ENCODE measurements at regions not wholly inside any gene's neighbourhood (a gene's known extent, or its start where the extent isn't known, plus 50 kb on each side); places are given as distances from the start of the nearest gene placed in this dataset.
"Not testable (repeated sequence)": the region's sequence is repeated elsewhere in the genome, so short reads cannot be mapped to it uniquely, and the experiment has no call there.

DNA sequence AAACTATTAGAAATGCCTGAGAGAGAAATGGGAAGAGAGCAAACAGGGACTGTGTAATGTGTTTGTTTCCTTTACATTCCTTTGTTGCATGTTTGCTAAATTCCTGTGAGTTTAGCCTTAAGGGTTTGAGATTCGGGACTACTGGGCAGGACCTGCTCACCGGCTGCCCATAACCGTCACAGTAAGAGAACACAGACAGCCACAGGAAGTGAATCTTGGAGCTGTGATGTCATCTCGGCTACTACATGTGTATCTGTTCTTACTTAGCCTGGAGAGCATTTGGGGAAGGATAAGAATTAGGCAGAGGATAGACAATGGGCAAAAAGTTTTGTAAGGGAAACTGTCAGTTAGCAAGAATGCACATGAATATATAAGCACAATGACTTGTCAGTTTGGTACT, 485.1 kb upstream of the KLF6 start:
- no peak overlapping the region for H3K27ac ChIP-seq

DNA sequence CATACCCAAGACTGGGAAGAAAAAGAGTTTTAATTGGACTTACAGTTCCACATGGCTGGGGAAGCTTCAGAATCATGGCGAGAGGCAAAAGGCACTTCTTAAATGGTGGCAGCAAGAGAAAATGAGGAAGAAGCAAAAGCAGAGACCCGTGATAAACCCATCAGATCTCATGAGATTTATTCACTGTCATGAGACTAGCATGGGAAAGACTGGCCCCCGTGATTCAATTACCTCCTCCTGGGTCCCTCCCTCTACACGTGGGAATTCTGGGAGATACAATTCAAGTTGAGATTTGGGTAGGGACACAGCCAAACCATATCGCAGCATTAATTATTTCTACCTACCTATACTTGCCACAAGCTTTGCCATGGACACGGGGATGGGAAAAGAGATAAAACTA, 483.5 kb upstream of the KLF6 start:
- H3K27ac ChIP-seq, result not testable (repeated sequence)

More for the DNA sequence above, 485.1 kb upstream of the KLF6 start:
- TF ChIP-seq, protein P1, sequence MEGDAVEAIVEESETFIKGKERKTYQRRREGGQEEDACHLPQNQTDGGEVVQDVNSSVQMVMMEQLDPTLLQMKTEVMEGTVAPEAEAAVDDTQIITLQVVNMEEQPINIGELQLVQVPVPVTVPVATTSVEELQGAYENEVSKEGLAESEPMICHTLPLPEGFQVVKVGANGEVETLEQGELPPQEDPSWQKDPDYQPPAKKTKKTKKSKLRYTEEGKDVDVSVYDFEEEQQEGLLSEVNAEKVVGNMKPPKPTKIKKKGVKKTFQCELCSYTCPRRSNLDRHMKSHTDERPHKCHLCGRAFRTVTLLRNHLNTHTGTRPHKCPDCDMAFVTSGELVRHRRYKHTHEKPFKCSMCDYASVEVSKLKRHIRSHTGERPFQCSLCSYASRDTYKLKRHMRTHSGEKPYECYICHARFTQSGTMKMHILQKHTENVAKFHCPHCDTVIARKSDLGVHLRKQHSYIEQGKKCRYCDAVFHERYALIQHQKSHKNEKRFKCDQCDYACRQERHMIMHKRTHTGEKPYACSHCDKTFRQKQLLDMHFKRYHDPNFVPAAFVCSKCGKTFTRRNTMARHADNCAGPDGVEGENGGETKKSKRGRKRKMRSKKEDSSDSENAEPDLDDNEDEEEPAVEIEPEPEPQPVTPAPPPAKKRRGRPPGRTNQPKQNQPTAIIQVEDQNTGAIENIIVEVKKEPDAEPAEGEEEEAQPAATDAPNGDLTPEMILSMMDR (conservative IDR thresholded peaks at IDR 0.05), result no peak

DNA sequence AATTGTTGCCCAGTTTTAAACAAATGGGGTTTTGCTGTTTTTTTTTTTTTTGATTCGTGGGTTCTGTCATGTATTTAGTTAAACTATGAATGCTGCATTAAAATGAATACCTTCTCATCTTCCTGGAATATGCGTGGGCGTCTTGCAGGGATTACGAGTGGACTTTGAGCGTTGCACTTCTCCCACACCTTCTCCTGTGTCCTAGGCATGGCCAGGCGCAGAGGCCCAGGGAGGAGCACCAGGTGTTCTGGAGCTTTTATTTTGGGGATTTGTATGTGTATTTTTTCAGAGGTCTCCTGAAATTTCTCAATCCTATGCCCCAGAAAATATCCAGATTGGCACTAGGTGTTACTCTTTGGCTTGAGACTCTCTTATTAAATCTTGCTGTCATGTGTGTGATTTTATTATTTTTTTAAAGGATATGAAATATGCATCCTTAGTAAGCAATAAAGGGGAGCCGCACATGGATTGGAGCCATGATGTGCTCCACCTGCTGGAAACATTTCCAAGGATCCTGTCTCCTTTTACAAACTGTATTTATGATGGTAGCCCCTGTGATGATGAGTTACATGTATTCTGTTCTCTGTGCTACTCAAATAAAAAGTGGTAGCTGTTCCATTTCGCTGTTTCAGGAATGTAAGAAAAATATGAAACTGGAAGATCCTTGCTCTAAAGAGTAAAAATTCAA, 482.2 kb upstream of the KLF6 start:
- TF ChIP-seq, protein P1 (conservative IDR thresholded peaks at IDR 0.05), result peak; percentile 55
- no peak overlapping the region for H3K27ac ChIP-seq

DNA sequence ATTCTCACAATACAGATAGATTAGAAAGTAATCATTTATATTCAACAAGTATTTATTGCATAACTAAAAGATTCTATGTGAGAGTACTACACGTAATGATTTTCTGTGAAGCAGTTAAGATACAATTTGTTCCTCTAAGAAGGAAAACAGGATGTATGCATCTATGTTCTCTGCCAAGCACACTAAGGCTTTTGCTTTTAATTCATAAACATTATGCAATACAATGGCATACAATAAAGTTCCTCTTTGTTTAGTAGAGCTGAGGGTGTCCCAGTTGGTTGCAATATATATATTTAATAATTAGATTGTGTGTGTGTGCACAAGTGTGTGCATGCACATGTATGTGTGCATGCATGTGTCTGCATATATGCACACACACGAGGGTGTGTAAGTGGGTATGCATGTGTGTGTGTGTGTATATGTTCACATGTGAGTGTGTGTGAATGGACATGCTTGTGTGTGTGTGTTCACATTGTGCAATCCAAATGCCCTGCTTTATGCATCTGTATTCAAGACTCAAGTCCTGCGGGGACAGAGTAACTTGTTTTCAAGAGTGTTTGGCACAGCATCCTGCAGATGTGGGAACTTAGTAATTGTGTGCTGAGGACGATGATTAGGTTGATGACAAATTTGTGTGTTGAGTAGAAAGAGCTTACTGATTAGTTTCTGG, 481.5 kb upstream of the KLF6 start:
- H3K27ac ChIP-seq, result no peak overlapping the region
- TF ChIP-seq, protein P1 (conservative IDR thresholded peaks at IDR 0.05), result no peak

DNA sequence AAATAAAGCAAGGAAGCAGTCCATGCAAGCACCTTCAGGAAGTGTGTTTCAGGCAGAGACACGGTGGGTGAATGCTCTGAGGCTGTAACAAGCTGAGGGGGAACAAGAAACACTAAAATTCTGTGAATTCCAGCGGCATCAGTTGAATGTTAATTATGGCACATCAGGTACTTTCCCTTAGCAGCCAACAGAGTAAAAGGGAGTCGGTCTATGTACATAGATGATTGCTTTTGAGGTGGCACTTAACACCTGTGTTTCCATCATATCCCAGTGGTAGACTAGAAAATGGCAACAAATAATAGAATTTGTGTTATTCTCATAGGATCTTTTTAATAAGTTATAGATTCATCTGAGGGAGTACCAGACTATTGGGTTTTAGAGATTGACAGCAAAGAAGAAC, 481.0 kb upstream of the KLF6 start:
- H3K27ac ChIP-seq, result no peak overlapping the region
- TF ChIP-seq, protein P1 (conservative IDR thresholded peaks at IDR 0.05), result no peak

DNA sequence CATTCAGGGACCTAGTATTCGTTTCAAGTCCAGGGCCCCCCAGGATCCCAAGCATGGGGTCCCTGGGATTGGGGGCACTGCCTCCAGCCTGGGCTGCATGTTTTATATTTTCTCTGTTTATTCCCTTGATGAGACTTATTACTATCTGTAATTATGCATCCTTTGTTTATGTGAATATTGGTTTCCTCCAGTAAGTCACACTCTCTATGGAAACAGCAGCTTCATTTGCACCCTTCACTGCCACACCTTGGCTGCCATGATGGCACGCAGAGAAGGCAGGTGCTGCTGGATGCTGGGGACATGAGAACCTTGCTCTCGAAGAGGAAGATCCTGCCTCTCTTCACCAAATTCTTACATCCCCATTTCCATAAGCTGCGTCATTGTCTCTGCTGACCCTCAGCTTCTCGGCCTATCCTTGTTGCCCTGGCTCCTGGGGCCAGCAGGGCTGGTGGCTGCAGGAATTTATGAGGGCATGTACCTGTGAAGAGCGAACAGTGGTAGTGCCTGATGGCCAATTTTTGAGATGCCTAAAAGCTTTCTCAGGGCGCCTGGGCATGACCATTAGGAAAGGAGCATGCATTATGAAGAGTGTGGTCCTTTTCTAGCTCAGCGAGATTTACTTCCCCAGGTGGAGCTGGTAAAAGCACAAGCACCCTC, 479.3 kb upstream of the KLF6 start:
- no peak overlapping the region for H3K27ac ChIP-seq
- TF ChIP-seq, protein P1 (conservative IDR thresholded peaks at IDR 0.05), result no peak

DNA sequence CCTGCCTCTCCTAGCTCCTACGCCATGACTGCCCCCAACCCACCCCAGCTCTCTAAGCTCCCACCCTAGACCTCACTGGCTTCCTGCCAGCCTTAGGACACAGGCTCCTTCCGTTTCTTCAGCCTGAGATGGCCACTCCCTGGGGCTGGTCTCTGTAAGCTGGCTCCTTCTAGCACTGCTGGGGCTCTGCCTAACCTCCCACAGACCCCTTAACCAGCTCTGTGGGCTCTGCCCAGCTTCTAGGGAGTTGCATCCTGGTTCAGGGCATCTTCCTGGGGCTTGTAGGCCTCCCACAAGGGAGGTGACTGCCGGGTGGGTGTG, 478.6 kb upstream of the KLF6 start:
- no peak overlapping the region for H3K27ac ChIP-seq
- TF ChIP-seq, protein P1 (conservative IDR thresholded peaks at IDR 0.05), result no peak

Measured in VCaP (cell line).